HEK293 (cell line): ENCODE measurements at regions not wholly inside any gene's neighbourhood (a gene's known extent, or its start where the extent isn't known, plus 50 kb on each side); places are given as distances from the start of the nearest gene placed in this dataset.

Experiments used
- CTCF ChIA-PET: fragments of 350-600 bp; formaldehyde crosslinking; extraction: SDS; loops from one replicate; lab custom pipeline; 2021; ENCODE audit warnings: antibody characterized with exemption; lab: Yijun Ruan, JAX
- POLR2A ChIA-PET: fragments of 300-600 bp; formaldehyde crosslinking; extraction: SDS; loops from one replicate; lab custom pipeline; 2020; ENCODE audit warnings: antibody characterized with exemption, inconsistent platforms; lab: Yijun Ruan, JAX
- H3K27ac ChIP-seq: fragments of 200-500 bp; sonication (Bioruptor generic); 2 replicates; pipeline ENCODE4 v1.5.1; 2014; ENCODE audit warnings: low read depth, low read length, control low read depth, inconsistent platforms; ENCODE audit errors: extremely low read depth
- H3K36me3 ChIP-seq, 2 experiments: fragments of 200-500 bp in 1 of 2; sonication (Bioruptor generic) in 1 of 2; 1 replicate in 1 of 2; 2 replicates in 1 of 2; pipeline ENCODE4 v1.5.1; 2014 to 2017; ENCODE audit warnings: inconsistent platforms in 2 of 2, low read length in 2 of 2; ENCODE audit not compliant: control insufficient read depth in 2 of 2, insufficient read depth in 1 of 2
- H3K4me1 ChIP-seq: fragments of 200-500 bp; sonication (Bioruptor generic); 2 replicates; pipeline ENCODE4 v1.5.1; 2014; ENCODE audit warnings: mild to moderate bottlenecking, low read length, inconsistent platforms; ENCODE audit not compliant: control insufficient read depth, insufficient read depth
- H3K4me3 ChIP-seq: 2 replicates; pipeline ENCODE4 v1.5.1; 2011; ENCODE audit warnings: low read depth, mild to moderate bottlenecking, control low read depth, low read length, moderate library complexity
- H3K9me3 ChIP-seq: fragments of 200-500 bp; sonication (Bioruptor generic); 2 replicates; pipeline ENCODE4 v1.5.1; 2014; ENCODE audit warnings: low read depth, low read length, inconsistent platforms; ENCODE audit not compliant: control insufficient read depth, insufficient read depth
- BCL11B ChIP-seq: fragments of 450-650 bp; formaldehyde crosslinking; IDR thresholded peaks from 2 replicates; pipeline ENCODE4 v1.5.1; 2016; ENCODE audit warnings: low read depth, missing biosample characterization, missing genetic modification characterization
- SETDB1 ChIP-seq: IDR thresholded peaks from one replicate; pipeline ENCODE4 v1.6.1; 2017; ENCODE audit warnings: mild to moderate bottlenecking, low read length, moderate library complexity, mixed read lengths; ENCODE audit not compliant: insufficient read length
- TCF7L2 ChIP-seq: IDR thresholded peaks from 2 replicates; pipeline ENCODE4 v1.6.1; 2011; ENCODE audit warnings: low read depth, mild to moderate bottlenecking, inconsistent platforms, low read length, moderate library complexity, borderline replicate concordance
- ZBTB7A ChIP-seq: fragments of 450-650 bp; formaldehyde crosslinking; IDR thresholded peaks from 2 replicates; pipeline ENCODE4 v1.5.1; 2016; ENCODE audit warnings: low read depth, missing biosample characterization, missing genetic modification characterization
- ZIC2 ChIP-seq: fragments of 450-650 bp; formaldehyde crosslinking; IDR thresholded peaks from 2 replicates; pipeline ENCODE4 v1.5.1; 2016; ENCODE audit warnings: missing biosample characterization, missing genetic modification characterization
- ZNF114 ChIP-seq: fragments of 450-650 bp; formaldehyde crosslinking; IDR thresholded peaks from 2 replicates; pipeline ENCODE4 v1.5.0; 2017; ENCODE audit warnings: missing biosample characterization, missing genetic modification characterization
- ZNF366 ChIP-seq: fragments of 450-650 bp; formaldehyde crosslinking; conservative IDR thresholded peaks from 2 replicates; pipeline ENCODE4 v1.5.1; 2016; ENCODE audit warnings: missing biosample characterization, missing genetic modification characterization
- ZNF423 ChIP-seq: fragments of 450-650 bp; formaldehyde crosslinking; IDR thresholded peaks from 2 replicates; pipeline ENCODE4 v1.5.1; 2016; ENCODE audit warnings: missing biosample characterization, missing genetic modification characterization
- ZNF529 ChIP-seq: fragments of 450-650 bp; formaldehyde crosslinking; IDR thresholded peaks from 2 replicates; pipeline ENCODE4 v1.5.1; 2017; ENCODE audit warnings: missing genetic modification characterization, missing biosample characterization; ENCODE audit not compliant: insufficient replicate concordance
- ZNF548 ChIP-seq: fragments of 450-650 bp; formaldehyde crosslinking; IDR thresholded peaks from 2 replicates; pipeline ENCODE4 v1.5.1; 2016; ENCODE audit warnings: missing biosample characterization, missing genetic modification characterization
- ZNF76 ChIP-seq: fragments of 450-650 bp; formaldehyde crosslinking; IDR thresholded peaks from 2 replicates; pipeline ENCODE4; 2016; ENCODE audit warnings: low read depth, missing biosample characterization, missing genetic modification characterization, borderline replicate concordance
- ZNF768 ChIP-seq: fragments of 450-650 bp; formaldehyde crosslinking; IDR thresholded peaks from 2 replicates; pipeline ENCODE4 v1.5.1; 2018; ENCODE audit warnings: missing biosample characterization, mild to moderate bottlenecking, missing genetic modification characterization
- ZNF777 ChIP-seq: fragments of 450-650 bp; formaldehyde crosslinking; IDR thresholded peaks from 2 replicates; pipeline ENCODE4 v1.5.1; 2017; ENCODE audit warnings: missing biosample characterization, missing genetic modification characterization, borderline replicate concordance
- TF ChIP-seq, protein P1 (sequence below): fragments of 450-650 bp; formaldehyde crosslinking; IDR thresholded peaks from 2 replicates; pipeline ENCODE4 v1.5.1; 2016; ENCODE audit warnings: missing biosample characterization, missing genetic modification characterization
- TF ChIP-seq, protein P2 (sequence below): fragments of 450-650 bp; IDR thresholded peaks from 2 replicates; pipeline ENCODE4 v1.5.1; 2018; ENCODE audit warnings: missing biosample characterization, mild to moderate bottlenecking, missing genetic modification characterization
- TF ChIP-seq, protein P3 (sequence below): fragments of 450-650 bp; formaldehyde crosslinking; IDR thresholded peaks from 2 replicates; pipeline ENCODE4 v1.5.1; 2016; ENCODE audit warnings: missing biosample characterization, missing genetic modification characterization
- TF ChIP-seq, protein P4 (sequence below): fragments of 450-650 bp; formaldehyde crosslinking; IDR thresholded peaks from 2 replicates; pipeline ENCODE4 v1.5.1; 2016; ENCODE audit warnings: missing biosample characterization, missing genetic modification characterization
- TF ChIP-seq, protein P5 (sequence below): fragments of 450-650 bp; formaldehyde crosslinking; IDR thresholded peaks from 2 replicates; pipeline ENCODE4 v1.5.1; 2016; ENCODE audit warnings: missing biosample characterization, missing genetic modification characterization
- TF ChIP-seq, protein P6 (sequence below): fragments of 450-650 bp; formaldehyde crosslinking; IDR thresholded peaks from 2 replicates; pipeline ENCODE4; 2016; ENCODE audit warnings: missing biosample characterization, missing genetic modification characterization
- TF ChIP-seq, protein P7 (sequence below): fragments of 450-650 bp; formaldehyde crosslinking; IDR thresholded peaks from 2 replicates; pipeline ENCODE4 v1.5.1; 2017; ENCODE audit warnings: missing biosample characterization, missing genetic modification characterization

DNA sequence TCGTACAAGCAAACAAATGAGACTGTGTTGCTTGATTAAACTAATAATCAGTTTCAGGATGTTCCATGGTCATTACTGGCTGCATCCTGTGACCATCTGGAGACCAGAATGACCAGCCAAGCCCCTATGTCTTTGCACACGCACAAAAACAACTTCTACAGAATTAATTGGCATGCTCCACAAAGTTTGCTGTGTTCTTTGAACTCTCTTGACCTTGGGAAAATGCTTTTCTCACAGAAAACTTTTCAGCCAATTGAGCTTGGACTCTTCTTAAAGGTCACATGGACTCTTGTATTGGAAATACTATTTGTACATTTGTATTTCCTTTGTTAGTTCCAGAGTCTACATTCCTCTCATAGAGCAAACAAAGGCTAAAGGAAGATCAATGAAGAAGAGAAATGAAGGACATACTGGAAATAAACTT is 147.8 kb downstream of the ARRDC3 start:
- POLR2A ChIA-PET: no interaction called here
- no peaks in the 10 kb centered on the region for H3K9me3 ChIP-seq
- H3K36me3 ChIP-seq: no peaks in the 10 kb centered on the region
- TF ChIP-seq, protein P1, sequence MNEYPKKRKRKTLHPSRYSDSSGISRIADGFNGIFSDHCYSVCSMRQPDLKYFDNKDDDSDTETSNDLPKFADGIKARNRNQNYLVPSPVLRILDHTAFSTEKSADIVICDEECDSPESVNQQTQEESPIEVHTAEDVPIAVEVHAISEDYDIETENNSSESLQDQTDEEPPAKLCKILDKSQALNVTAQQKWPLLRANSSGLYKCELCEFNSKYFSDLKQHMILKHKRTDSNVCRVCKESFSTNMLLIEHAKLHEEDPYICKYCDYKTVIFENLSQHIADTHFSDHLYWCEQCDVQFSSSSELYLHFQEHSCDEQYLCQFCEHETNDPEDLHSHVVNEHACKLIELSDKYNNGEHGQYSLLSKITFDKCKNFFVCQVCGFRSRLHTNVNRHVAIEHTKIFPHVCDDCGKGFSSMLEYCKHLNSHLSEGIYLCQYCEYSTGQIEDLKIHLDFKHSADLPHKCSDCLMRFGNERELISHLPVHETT (tag by site-specific recombination): no peak
- TF ChIP-seq ZNF548 (tag by site-specific recombination) (no peak), ZNF114 (tag by site-specific recombination) (no peak), TCF7L2 (no peak), ZNF529 (tag by site-specific recombination) (no peak), SETDB1 (no peak), ZIC2 (tag by site-specific recombination) (no peak), BCL11B (tag by site-specific recombination) (no peak), ZNF768 (tag by site-specific recombination) (no peak), ZNF366 (no peak), ZNF423 (no peak), ZBTB7A (no peak), ZNF76 (tag by site-specific recombination) (no peak), ZNF777 (no peak)
- TF ChIP-seq, protein P2, sequence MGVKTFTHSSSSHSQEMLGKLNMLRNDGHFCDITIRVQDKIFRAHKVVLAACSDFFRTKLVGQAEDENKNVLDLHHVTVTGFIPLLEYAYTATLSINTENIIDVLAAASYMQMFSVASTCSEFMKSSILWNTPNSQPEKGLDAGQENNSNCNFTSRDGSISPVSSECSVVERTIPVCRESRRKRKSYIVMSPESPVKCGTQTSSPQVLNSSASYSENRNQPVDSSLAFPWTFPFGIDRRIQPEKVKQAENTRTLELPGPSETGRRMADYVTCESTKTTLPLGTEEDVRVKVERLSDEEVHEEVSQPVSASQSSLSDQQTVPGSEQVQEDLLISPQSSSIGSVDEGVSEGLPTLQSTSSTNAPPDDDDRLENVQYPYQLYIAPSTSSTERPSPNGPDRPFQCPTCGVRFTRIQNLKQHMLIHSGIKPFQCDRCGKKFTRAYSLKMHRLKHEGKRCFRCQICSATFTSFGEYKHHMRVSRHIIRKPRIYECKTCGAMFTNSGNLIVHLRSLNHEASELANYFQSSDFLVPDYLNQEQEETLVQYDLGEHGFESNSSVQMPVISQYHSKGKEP (tag by site-specific recombination): no peak
- TF ChIP-seq, protein P3, sequence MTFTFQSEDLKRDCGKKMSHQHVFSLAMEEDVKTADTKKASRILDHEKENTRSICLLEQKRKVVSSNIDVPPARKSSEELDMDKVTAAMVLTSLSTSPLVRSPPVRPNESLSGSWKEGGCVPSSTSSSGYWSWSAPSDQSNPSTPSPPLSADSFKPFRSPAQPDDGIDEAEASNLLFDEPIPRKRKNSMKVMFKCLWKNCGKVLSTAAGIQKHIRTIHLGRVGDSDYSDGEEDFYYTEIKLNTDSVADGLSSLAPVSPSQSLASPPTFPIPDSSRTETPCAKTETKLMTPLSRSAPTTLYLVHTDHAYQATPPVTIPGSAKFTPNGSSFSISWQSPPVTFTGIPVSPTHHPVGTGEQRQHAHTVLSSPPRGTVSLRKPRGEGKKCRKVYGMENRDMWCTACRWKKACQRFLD (tag by site-specific recombination): no peak
- TF ChIP-seq, protein P4, sequence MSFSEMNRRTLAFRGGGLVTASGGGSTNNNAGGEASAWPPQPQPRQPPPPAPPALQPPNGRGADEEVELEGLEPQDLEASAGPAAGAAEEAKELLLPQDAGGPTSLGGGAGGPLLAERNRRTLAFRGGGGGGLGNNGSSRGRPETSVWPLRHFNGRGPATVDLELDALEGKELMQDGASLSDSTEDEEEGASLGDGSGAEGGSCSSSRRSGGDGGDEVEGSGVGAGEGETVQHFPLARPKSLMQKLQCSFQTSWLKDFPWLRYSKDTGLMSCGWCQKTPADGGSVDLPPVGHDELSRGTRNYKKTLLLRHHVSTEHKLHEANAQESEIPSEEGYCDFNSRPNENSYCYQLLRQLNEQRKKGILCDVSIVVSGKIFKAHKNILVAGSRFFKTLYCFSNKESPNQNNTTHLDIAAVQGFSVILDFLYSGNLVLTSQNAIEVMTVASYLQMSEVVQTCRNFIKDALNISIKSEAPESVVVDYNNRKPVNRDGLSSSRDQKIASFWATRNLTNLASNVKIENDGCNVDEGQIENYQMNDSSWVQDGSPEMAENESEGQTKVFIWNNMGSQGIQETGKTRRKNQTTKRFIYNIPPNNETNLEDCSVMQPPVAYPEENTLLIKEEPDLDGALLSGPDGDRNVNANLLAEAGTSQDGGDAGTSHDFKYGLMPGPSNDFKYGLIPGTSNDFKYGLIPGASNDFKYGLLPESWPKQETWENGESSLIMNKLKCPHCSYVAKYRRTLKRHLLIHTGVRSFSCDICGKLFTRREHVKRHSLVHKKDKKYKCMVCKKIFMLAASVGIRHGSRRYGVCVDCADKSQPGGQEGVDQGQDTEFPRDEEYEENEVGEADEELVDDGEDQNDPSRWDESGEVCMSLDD (tag by site-specific recombination): no peak
- TF ChIP-seq, protein P5, sequence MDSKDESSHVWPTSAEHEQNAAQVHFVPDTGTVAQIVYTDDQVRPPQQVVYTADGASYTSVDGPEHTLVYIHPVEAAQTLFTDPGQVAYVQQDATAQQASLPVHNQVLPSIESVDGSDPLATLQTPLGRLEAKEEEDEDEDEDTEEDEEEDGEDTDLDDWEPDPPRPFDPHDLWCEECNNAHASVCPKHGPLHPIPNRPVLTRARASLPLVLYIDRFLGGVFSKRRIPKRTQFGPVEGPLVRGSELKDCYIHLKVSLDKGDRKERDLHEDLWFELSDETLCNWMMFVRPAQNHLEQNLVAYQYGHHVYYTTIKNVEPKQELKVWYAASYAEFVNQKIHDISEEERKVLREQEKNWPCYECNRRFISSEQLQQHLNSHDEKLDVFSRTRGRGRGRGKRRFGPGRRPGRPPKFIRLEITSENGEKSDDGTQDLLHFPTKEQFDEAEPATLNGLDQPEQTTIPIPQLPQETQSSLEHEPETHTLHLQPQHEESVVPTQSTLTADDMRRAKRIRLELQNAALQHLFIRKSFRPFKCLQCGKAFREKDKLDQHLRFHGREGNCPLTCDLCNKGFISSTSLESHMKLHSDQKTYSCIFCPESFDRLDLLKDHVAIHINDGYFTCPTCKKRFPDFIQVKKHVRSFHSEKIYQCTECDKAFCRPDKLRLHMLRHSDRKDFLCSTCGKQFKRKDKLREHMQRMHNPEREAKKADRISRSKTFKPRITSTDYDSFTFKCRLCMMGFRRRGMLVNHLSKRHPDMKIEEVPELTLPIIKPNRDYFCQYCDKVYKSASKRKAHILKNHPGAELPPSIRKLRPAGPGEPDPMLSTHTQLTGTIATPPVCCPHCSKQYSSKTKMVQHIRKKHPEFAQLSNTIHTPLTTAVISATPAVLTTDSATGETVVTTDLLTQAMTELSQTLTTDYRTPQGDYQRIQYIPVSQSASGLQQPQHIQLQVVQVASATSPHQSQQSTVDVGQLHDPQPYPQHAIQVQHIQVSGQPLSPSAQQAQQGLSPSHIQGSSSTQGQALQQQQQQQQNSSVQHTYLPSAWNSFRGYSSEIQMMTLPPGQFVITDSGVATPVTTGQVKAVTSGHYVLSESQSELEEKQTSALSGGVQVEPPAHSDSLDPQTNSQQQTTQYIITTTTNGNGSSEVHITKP (tag by site-specific recombination): no peak
- TF ChIP-seq, protein P6, sequence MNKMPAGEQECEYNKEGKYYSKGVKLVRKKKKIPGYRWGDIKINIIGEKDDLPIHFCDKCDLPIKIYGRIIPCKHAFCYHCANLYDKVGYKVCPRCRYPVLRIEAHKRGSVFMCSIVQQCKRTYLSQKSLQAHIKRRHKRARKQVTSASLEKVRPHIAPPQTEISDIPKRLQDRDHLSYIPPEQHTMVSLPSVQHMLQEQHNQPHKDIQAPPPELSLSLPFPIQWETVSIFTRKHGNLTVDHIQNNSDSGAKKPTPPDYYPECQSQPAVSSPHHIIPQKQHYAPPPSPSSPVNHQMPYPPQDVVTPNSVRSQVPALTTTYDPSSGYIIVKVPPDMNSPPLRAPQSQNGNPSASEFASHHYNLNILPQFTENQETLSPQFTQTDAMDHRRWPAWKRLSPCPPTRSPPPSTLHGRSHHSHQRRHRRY (tag by site-specific recombination): no peak
- TF ChIP-seq, protein P7, sequence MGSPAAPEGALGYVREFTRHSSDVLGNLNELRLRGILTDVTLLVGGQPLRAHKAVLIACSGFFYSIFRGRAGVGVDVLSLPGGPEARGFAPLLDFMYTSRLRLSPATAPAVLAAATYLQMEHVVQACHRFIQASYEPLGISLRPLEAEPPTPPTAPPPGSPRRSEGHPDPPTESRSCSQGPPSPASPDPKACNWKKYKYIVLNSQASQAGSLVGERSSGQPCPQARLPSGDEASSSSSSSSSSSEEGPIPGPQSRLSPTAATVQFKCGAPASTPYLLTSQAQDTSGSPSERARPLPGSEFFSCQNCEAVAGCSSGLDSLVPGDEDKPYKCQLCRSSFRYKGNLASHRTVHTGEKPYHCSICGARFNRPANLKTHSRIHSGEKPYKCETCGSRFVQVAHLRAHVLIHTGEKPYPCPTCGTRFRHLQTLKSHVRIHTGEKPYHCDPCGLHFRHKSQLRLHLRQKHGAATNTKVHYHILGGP: no peak
- no peaks in the 10 kb centered on the region for H3K4me1 ChIP-seq
- no peak overlapping the region for H3K4me3 ChIP-seq
- CTCF ChIA-PET: interaction anchor here (0.9 to 1.8 kb wide), 3 partner anchors 10 to 150 kb away, joined by 4 to 6 read pairs (median 4); no protein-coding TSS in a partner anchor
- no peak overlapping the region for H3K27ac ChIP-seq
